ENCODE measurements at regions not wholly inside any gene's neighbourhood (a gene's known extent, or its start where the extent isn't known, plus 50 kb on each side); places are given as distances from the start of the nearest gene placed in this dataset.

DNA sequence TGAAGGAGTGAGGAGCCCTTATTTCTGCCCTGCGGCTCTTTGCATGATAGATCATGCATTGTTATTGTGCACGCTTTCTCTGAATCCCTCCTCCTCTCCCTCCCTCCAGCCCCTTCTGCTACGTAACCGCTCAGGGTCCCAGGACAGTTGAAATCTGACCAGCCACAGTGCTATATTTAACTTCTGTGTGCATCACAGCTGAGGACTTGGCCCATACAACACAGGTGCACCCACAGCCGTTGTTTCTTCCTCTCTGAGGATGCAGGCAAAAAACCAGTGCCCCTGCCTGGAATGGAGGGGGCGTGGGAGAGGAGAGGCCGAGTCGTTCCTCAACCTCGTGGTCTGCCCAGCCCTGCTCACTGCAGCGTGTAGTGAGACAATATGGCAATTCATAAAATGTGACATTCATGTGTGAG lies 335.6 kb upstream of the CLINT1 start:
- no peak for TF ChIP-seq POLR2AphosphoS5 (IDR thresholded peaks at IDR 0.05)
- TF ChIP-seq, protein P1, sequence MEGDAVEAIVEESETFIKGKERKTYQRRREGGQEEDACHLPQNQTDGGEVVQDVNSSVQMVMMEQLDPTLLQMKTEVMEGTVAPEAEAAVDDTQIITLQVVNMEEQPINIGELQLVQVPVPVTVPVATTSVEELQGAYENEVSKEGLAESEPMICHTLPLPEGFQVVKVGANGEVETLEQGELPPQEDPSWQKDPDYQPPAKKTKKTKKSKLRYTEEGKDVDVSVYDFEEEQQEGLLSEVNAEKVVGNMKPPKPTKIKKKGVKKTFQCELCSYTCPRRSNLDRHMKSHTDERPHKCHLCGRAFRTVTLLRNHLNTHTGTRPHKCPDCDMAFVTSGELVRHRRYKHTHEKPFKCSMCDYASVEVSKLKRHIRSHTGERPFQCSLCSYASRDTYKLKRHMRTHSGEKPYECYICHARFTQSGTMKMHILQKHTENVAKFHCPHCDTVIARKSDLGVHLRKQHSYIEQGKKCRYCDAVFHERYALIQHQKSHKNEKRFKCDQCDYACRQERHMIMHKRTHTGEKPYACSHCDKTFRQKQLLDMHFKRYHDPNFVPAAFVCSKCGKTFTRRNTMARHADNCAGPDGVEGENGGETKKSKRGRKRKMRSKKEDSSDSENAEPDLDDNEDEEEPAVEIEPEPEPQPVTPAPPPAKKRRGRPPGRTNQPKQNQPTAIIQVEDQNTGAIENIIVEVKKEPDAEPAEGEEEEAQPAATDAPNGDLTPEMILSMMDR (IDR thresholded peaks at IDR 0.05) = no peak
